ENCODE measurements at regions not wholly inside any gene's neighbourhood (a gene's known extent, or its start where the extent isn't known, plus 50 kb on each side); places are given as distances from the start of the nearest gene placed in this dataset.
"Not testable (repeated sequence)": the region's sequence is repeated elsewhere in the genome, so short reads cannot be mapped to it uniquely, and the experiment has no call there.

GRCh38 chr13:59024434-59024833 is 1139.3 kb downstream of the DIAPH3 start:
- no peaks in the 10 kb centered on the region for H3K36me3 ChIP-seq (ENCODE audit: insufficient read depth, low read length)
- H3K4me3 ChIP-seq (ENCODE audit: low read length), result no peak overlapping the region
- H2AFZ ChIP-seq (ENCODE audit: low read depth, low read length), result no peak overlapping the region
- no peaks in the 10 kb centered on the region for H3K27me3 ChIP-seq (ENCODE audit: insufficient read depth, low read length)
- no peaks in the 10 kb centered on the region for H3K4me1 ChIP-seq (ENCODE audit: insufficient read depth, low read length)
- no peaks in the 10 kb centered on the region for H3K9me3 ChIP-seq (ENCODE audit: low read length)

- Histone ChIP-seq H3K36me3 (ENCODE audit: insufficient read depth, low read length) (no peaks in the 10 kb centered on the region), H2AFZ (ENCODE audit: low read depth, low read length) (no peak overlapping the region), H3K9me3 (ENCODE audit: low read length) (no peaks in the 10 kb centered on the region), H3K27me3 (ENCODE audit: insufficient read depth, low read length) (no peaks in the 10 kb centered on the region), H3K4me3 (ENCODE audit: low read length) (no peak overlapping the region), H3K4me1 (ENCODE audit: insufficient read depth, low read length) (peaks cover 2% of the 10 kb centered on the region)
Observed at GRCh38 chr13:59034198-59034597, 1129.5 kb downstream of the DIAPH3 start.

- Histone ChIP-seq H3K4me3 (ENCODE audit: low read length) (no peak overlapping the region), H3K9me3 (ENCODE audit: low read length) (peaks cover 3% of the 10 kb centered on the region), H3K36me3 (ENCODE audit: insufficient read depth, low read length) (no peaks in the 10 kb centered on the region), H3K4me1 (ENCODE audit: insufficient read depth, low read length) (peaks cover 8% of the 10 kb centered on the region), H2AFZ (ENCODE audit: low read depth, low read length) (no peak overlapping the region), H3K27me3 (ENCODE audit: insufficient read depth, low read length) (no peaks in the 10 kb centered on the region)
Observed at GRCh38 chr13:59038824-59039223, 1124.9 kb downstream of the DIAPH3 start.

GRCh38 chr13:59043016-59043415 is 1120.7 kb downstream of the DIAPH3 start:
- H3K4me3 ChIP-seq (ENCODE audit: low read length), result no peak overlapping the region
- H3K9me3 ChIP-seq (ENCODE audit: low read length), result peaks cover 3% of the 10 kb centered on the region
- no peaks in the 10 kb centered on the region for H3K27me3 ChIP-seq (ENCODE audit: insufficient read depth, low read length)
- H3K4me1 ChIP-seq (ENCODE audit: insufficient read depth, low read length), result peaks cover 6% of the 10 kb centered on the region
- H2AFZ ChIP-seq (ENCODE audit: low read depth, low read length), result no peak overlapping the region
- H3K36me3 ChIP-seq (ENCODE audit: insufficient read depth, low read length), result no peaks in the 10 kb centered on the region

DNA sequence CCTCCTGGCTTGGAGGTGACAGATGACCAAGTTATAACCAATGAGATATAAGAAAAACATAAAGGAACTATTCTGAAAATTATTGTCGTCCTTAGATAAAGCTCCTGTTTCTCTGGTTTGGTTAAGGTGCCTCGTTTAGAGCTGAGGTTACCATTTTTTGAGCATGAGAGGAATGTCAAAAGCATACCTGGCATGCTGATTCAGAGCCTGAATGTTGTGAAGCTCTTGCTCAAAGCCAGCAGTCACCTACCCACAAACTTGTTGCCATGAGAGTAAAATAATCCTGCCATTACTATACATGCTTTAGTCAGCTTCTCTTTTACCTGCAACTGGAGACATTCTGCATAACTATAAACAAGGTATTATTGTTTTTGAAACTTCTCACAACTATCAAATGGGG is 1116.2 kb downstream of the DIAPH3 start:
- H2AFZ ChIP-seq (ENCODE audit: low read depth, low read length), result no peak overlapping the region
- H3K4me3 ChIP-seq (ENCODE audit: low read length), result no peak overlapping the region
- no peaks in the 10 kb centered on the region for H3K27me3 ChIP-seq (ENCODE audit: insufficient read depth, low read length)
- no peaks in the 10 kb centered on the region for H3K36me3 ChIP-seq (ENCODE audit: insufficient read depth, low read length)
- H3K9me3 ChIP-seq (ENCODE audit: low read length), result no peaks in the 10 kb centered on the region
- H3K4me1 ChIP-seq (ENCODE audit: insufficient read depth, low read length), result no peaks in the 10 kb centered on the region

- Histone ChIP-seq H3K27me3 (ENCODE audit: insufficient read depth, low read length) (no peaks in the 10 kb centered on the region), H3K9me3 (ENCODE audit: low read length) (no peaks in the 10 kb centered on the region), H3K4me1 (ENCODE audit: insufficient read depth, low read length) (peaks cover 11% of the 10 kb centered on the region), H2AFZ (ENCODE audit: low read depth, low read length) (no peak overlapping the region), H3K4me3 (ENCODE audit: low read length) (no peak overlapping the region), H3K36me3 (ENCODE audit: insufficient read depth, low read length) (no peaks in the 10 kb centered on the region)
Observed at GRCh38 chr13:59061621-59062020, 1102.1 kb downstream of the DIAPH3 start.

DNA sequence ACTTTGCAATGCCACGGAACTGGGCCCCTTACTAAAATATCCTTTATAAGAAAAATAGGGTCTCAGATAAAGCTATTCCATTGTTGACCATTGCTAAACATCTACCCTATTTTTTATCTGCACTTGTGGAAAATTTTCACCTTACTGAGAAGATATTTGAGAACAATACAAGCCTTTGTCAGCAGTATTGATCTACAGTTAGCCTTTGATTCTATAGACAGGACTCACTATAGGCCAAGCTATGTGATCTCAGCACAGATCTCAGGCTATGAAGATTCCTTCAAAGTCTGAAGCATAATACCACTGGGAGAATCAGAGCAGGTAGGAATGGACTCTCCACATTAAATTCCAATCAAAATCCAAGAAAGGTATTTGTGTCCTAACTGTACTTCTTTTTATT is 1099.7 kb downstream of the DIAPH3 start:
- Histone ChIP-seq H3K36me3 (ENCODE audit: insufficient read depth, low read length) (no peaks in the 10 kb centered on the region), H2AFZ (ENCODE audit: low read depth, low read length) (no peak overlapping the region), H3K9me3 (ENCODE audit: low read length) (no peaks in the 10 kb centered on the region), H3K4me1 (ENCODE audit: insufficient read depth, low read length) (no peaks in the 10 kb centered on the region), H3K27me3 (ENCODE audit: insufficient read depth, low read length) (no peaks in the 10 kb centered on the region), H3K4me3 (ENCODE audit: low read length) (no peak overlapping the region)

- not testable (repeated sequence) for H3K4me3 ChIP-seq (ENCODE audit: low read length); H3K9me3 ChIP-seq (ENCODE audit: low read length); H3K4me1 ChIP-seq (ENCODE audit: insufficient read depth, low read length); H2AFZ ChIP-seq (ENCODE audit: low read depth, low read length); H3K27me3 ChIP-seq (ENCODE audit: insufficient read depth, low read length); H3K36me3 ChIP-seq (ENCODE audit: insufficient read depth, low read length)
Observed at GRCh38 chr13:59076386-59076785, 1087.3 kb downstream of the DIAPH3 start.

DNA sequence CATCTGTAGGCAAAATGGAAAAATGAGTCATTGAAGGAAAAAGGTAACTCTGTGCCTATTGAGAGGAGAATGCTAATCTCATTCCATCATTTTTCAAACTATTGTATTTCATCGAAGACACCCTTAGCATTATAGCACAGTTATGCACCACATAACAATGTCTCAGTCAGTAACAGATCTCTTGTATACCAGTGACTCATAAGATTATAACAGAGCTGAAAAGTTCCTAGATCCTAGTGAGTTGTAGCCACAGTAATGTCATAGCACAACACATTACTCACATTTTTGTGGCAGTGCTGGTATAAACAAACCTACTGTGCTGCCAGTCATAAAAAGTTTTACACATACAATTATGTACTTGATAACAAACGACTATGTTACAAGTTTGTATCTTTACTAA is 1077.6 kb downstream of the DIAPH3 start:
- Histone ChIP-seq H3K4me3 (ENCODE audit: low read length) (no peak overlapping the region), H3K9me3 (ENCODE audit: low read length) (no peaks in the 10 kb centered on the region), H3K36me3 (ENCODE audit: insufficient read depth, low read length) (no peaks in the 10 kb centered on the region), H2AFZ (ENCODE audit: low read depth, low read length) (no peak overlapping the region), H3K4me1 (ENCODE audit: insufficient read depth, low read length) (no peaks in the 10 kb centered on the region), H3K27me3 (ENCODE audit: insufficient read depth, low read length) (no peaks in the 10 kb centered on the region)

- no peak overlapping the region for H3K4me3 ChIP-seq (ENCODE audit: low read length)
- no peaks in the 10 kb centered on the region for H3K4me1 ChIP-seq (ENCODE audit: insufficient read depth, low read length)
- no peaks in the 10 kb centered on the region for H3K9me3 ChIP-seq (ENCODE audit: low read length)
- no peak overlapping the region for H2AFZ ChIP-seq (ENCODE audit: low read depth, low read length)
- H3K36me3 ChIP-seq (ENCODE audit: insufficient read depth, low read length), result no peaks in the 10 kb centered on the region
- H3K27me3 ChIP-seq (ENCODE audit: insufficient read depth, low read length), result no peaks in the 10 kb centered on the region
Observed at GRCh38 chr13:59088716-59089115, 1075.0 kb downstream of the DIAPH3 start.

DNA sequence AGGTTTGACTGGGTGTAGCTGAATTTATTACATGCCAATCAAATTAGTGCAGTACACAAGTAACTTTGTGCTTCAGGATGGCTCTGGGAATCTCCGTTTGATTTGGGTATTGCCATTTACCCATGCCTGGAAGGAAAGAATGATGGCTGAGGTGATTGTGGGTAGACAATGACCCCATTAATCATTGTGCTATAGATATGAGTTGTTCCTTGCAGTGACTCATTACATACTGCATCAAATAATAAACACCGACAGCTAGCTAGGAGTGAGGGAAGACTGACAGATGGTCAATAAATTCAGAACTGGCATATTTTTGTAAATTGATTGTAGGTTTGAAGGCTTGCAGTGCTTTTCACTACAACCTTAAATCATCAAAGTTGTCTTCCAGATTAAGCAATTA is 1069.5 kb downstream of the DIAPH3 start:
- Histone ChIP-seq H3K4me1 (ENCODE audit: insufficient read depth, low read length) (peaks cover 5% of the 10 kb centered on the region), H3K4me3 (ENCODE audit: low read length) (no peak overlapping the region)

GRCh38 chr13:59099182-59099974 is 1064.3 kb downstream of the DIAPH3 start:
- Histone ChIP-seq H3K4me1 (ENCODE audit: insufficient read depth, low read length) (peaks cover 21% of the 10 kb centered on the region), H2AFZ (ENCODE audit: low read depth, low read length) (no peak overlapping the region), H3K4me3 (ENCODE audit: low read length) (no peak overlapping the region)

More for the DNA sequence above, 1069.5 kb downstream of the DIAPH3 start:
- no peaks in the 10 kb centered on the region for H3K27me3 ChIP-seq (ENCODE audit: insufficient read depth, low read length)
- H2AFZ ChIP-seq (ENCODE audit: low read depth, low read length), result no peak overlapping the region
- H3K9me3 ChIP-seq (ENCODE audit: low read length), result no peaks in the 10 kb centered on the region
- H3K36me3 ChIP-seq (ENCODE audit: insufficient read depth, low read length), result no peaks in the 10 kb centered on the region

DNA sequence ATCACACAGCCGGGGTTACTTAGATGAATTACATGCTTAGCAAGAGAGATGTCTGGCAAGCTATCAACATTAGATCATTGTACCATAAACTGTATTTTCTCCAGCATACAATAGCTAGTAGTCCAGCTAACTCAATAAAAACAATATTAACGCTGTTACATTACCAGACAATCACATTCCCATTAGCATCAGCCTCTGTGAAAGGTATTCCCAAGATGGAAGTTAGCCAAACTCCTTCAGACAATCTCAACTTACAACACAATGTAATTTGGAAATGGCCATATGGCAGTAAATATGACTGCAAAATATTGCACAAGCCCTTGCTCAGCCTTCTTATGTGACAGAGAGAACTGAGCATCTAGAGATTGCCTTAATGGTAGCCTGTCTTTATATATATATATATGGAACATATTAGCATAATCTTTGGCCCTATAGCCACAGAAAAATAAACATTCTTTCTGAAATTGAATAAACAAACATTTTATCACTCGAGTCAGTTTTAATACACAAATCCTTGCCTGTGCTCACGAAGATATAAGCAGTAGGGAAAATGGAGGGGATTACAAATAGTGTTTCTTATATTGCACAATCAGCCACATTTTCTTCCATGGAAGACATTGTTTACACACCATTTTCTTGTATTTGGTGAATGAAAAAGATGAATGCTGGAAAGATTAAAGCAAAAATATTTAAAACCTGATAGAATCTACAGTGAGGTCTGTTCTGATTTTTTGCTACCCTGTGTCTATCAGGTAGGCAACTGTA is 1060.5 kb downstream of the DIAPH3 start:
- H3K9me3 ChIP-seq (ENCODE audit: low read length), result no peaks in the 10 kb centered on the region
- peaks cover 21% of the 10 kb centered on the region for H3K4me1 ChIP-seq (ENCODE audit: insufficient read depth, low read length)
- H2AFZ ChIP-seq (ENCODE audit: low read depth, low read length), result no peak overlapping the region
- no peak overlapping the region for H3K4me3 ChIP-seq (ENCODE audit: low read length)
- no peaks in the 10 kb centered on the region for H3K36me3 ChIP-seq (ENCODE audit: insufficient read depth, low read length)
- H3K27me3 ChIP-seq (ENCODE audit: insufficient read depth, low read length), result no peaks in the 10 kb centered on the region

More at GRCh38 chr13:59099182-59099974, 1064.3 kb downstream of the DIAPH3 start:
- Histone ChIP-seq H3K9me3 (ENCODE audit: low read length) (no peaks in the 10 kb centered on the region), H3K36me3 (ENCODE audit: insufficient read depth, low read length) (no peaks in the 10 kb centered on the region), H3K27me3 (ENCODE audit: insufficient read depth, low read length) (no peaks in the 10 kb centered on the region)
